Osteocyte (in vitro differentiated cells): ENCODE measurements at regions not wholly inside any gene's neighbourhood (a gene's known extent, or its start where the extent isn't known, plus 50 kb on each side); places are given as distances from the start of the nearest gene placed in this dataset.

Source experiments
- DNase-seq: peaks from one replicate; pipeline ENCODE4 v3.0.0; 2021; ENCODE audit warnings: mixed read lengths; ENCODE audit not compliant: unreplicated experiment; ENCODE audit errors: extremely low spot score
- H3K27ac Mint-ChIP-seq: one replicate; pipeline ENCODE4 v1.8.0; 2021; ENCODE audit warnings: mild to moderate bottlenecking, mixed read lengths; ENCODE audit not compliant: unreplicated experiment
- H3K27me3 Mint-ChIP-seq: one replicate; pipeline ENCODE4 v1.8.0; 2021; ENCODE audit warnings: mixed read lengths; ENCODE audit not compliant: unreplicated experiment
- H3K36me3 Mint-ChIP-seq: one replicate; pipeline ENCODE4 v1.8.0; 2021; ENCODE audit warnings: mixed read lengths; ENCODE audit not compliant: unreplicated experiment
- H3K4me1 Mint-ChIP-seq: one replicate; pipeline ENCODE4 v1.8.0; 2021; ENCODE audit warnings: mixed read lengths; ENCODE audit not compliant: unreplicated experiment
- H3K4me3 Mint-ChIP-seq: one replicate; pipeline ENCODE4 v1.8.0; 2021; ENCODE audit warnings: mild to moderate bottlenecking, moderate library complexity, mixed read lengths; ENCODE audit not compliant: unreplicated experiment
- H3K9me3 Mint-ChIP-seq: one replicate; pipeline ENCODE4 v1.8.0; 2021; ENCODE audit warnings: mixed read lengths; ENCODE audit not compliant: unreplicated experiment
- TF ChIP-seq, protein P1 (sequence below): fragments of 200-600 bp; sonication (generic); IDR thresholded peaks from 2 replicates; pipeline ENCODE4 v1.5.0; 2021; ENCODE audit warnings: antibody characterized with exemption, mild to moderate bottlenecking, moderate library complexity

DNA sequence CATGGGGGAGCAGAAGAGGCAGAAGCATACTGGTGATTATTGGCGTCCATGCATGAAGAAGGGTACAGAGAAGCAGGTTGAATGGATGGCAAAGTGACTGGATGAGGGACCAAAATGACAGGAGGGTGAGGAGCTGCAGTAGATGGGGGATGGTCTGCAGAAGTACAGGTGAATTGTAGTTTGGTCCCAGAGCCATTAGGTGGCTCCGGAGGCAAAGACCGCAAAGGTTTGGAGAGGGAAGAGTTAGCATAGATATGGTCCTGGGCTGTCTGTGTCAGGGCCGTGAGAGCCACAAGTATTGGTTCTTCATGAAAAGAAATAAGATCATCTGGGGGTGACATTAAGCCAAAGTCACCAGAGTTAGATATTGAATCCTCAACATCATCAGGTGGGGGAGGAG lies 59.0 kb upstream of the ZNF726 start:
- Mint-ChIP-seq H3K27ac (no peak overlapping the region), H3K4me3 (no peak overlapping the region), H3K9me3 (peaks cover 70% of the 10 kb centered on the region)

DNA sequence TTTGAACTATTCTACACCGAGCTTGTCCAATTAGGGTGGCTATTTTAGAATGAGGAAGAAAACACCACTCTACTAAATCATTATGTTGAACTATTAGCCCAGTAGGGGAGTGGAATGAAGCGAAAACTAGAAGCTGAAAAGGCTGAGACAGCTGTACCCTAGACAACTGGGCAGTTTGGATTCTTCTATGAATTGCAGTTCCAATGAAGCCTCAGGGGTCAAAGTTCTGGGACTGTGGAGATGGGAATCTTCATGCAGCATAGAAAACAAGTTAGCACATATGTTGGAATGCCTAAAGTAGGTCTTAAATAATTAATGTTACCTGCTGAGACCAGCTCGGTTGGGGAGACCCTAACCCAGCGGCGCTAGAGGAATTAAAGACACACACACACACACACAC lies 62.7 kb upstream of the ZNF726 start:
- TF ChIP-seq, protein P1, sequence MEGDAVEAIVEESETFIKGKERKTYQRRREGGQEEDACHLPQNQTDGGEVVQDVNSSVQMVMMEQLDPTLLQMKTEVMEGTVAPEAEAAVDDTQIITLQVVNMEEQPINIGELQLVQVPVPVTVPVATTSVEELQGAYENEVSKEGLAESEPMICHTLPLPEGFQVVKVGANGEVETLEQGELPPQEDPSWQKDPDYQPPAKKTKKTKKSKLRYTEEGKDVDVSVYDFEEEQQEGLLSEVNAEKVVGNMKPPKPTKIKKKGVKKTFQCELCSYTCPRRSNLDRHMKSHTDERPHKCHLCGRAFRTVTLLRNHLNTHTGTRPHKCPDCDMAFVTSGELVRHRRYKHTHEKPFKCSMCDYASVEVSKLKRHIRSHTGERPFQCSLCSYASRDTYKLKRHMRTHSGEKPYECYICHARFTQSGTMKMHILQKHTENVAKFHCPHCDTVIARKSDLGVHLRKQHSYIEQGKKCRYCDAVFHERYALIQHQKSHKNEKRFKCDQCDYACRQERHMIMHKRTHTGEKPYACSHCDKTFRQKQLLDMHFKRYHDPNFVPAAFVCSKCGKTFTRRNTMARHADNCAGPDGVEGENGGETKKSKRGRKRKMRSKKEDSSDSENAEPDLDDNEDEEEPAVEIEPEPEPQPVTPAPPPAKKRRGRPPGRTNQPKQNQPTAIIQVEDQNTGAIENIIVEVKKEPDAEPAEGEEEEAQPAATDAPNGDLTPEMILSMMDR: no peak
- Mint-ChIP-seq H3K4me3 (no peak overlapping the region), H3K9me3 (peaks cover 74% of the 10 kb centered on the region), H3K27ac (no peak overlapping the region), H3K36me3 (no peaks in the 10 kb centered on the region), H3K4me1 (no peaks in the 10 kb centered on the region), H3K27me3 (no peaks in the 10 kb centered on the region)
- no peak for DNase-seq

More for the DNA sequence above, 59.0 kb upstream of the ZNF726 start:
- no peak for DNase-seq
- Mint-ChIP-seq H3K27me3 (no peaks in the 10 kb centered on the region), H3K36me3 (no peaks in the 10 kb centered on the region), H3K4me1 (no peaks in the 10 kb centered on the region)
- TF ChIP-seq, protein P1: no peak

DNA sequence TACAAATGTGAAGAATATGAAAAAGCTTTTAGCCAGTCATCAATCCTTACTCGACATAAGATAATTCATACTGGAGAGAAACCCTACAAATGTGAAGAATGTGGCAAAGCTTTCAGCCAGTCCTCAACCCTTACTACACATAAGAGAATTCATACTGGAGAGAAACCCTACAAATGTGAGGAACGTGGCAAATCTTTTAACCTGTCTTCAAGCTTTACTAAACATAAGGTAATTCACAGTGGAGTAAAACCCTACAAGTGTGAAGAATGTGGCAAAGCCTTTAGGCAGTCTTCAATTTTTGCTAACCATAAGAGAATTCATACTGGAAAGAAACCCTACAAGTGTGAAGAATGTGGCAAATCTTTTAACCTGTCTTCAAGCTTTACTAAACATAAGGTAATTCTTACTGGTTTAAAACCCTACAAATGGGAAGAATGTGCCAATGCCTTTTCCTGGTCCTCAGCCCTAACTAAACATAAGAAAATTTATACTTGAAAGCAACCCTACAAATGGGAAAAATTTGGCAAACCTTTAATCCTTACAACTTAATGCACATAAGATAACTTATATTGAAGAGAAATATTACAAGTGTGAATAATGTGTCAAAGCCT lies 74.1 kb upstream of the ZNF681 start:
- Mint-ChIP-seq H3K4me3 (no peak overlapping the region), H3K36me3 (peaks cover 6% of the 10 kb centered on the region), H3K9me3 (peaks cover 49% of the 10 kb centered on the region), H3K27me3 (no peaks in the 10 kb centered on the region), H3K27ac (no peak overlapping the region), H3K4me1 (no peaks in the 10 kb centered on the region)
- TF ChIP-seq, protein P1: no peak
- no peak for DNase-seq

DNA sequence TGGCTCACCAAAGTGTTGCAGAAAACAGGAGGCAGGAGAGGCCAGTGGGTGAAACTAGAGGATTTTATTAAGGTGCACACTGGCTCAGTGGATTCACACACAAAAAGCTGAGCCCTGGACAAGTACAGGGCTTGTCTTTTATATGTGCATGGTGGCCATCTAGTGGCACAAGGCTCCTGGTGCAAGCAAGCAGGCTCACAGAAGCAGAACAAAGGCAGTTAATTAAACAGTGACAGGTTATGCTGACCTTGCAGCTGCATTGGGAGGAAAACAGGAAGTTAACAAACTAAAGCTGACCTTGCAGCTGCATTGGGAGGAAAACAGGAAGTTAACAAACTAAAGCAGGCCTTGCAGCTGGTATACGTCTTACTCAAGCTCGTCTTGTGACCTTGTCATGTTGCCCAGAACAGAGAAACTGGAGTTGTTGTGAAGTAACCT lies 65.3 kb upstream of the ZNF681 start:
- Mint-ChIP-seq H3K4me1 (no peaks in the 10 kb centered on the region), H3K27me3 (no peaks in the 10 kb centered on the region), H3K27ac (no peak overlapping the region), H3K36me3 (no peaks in the 10 kb centered on the region), H3K9me3 (peaks cover 40% of the 10 kb centered on the region), H3K4me3 (no peak overlapping the region)
- TF ChIP-seq, protein P1: no peak
- no peak for DNase-seq

DNA sequence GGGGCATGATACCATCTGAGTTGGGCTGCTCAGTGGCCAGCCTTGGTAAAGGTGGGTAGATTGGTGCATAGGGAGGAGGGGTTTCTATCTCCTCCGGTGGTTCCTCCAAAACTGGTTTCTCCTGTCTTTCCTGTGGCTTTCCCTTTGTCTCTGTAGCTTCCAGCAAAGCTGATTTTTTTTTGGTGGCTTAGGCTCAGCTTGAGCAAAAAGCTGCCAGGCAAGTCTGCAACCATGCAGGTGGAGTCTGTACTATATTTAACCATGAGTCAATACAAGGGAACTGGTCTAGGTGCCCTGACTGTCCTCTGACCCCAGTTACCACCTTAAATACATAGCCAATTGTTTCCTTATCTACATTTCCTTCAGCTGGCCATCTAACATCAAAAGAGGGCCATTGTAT lies 64.0 kb upstream of the ZNF681 start:
- TF ChIP-seq, protein P1: no peak
- Mint-ChIP-seq H3K4me3 (no peak overlapping the region), H3K27ac (no peak overlapping the region), H3K9me3 (peaks cover 45% of the 10 kb centered on the region), H3K27me3 (no peaks in the 10 kb centered on the region), H3K36me3 (no peaks in the 10 kb centered on the region), H3K4me1 (no peaks in the 10 kb centered on the region)
- DNase-seq: no peak
